ENCODE measurements at regions not wholly inside any gene's neighbourhood (a gene's known extent, or its start where the extent isn't known, plus 50 kb on each side); places are given as distances from the start of the nearest gene placed in this dataset.

DNA sequence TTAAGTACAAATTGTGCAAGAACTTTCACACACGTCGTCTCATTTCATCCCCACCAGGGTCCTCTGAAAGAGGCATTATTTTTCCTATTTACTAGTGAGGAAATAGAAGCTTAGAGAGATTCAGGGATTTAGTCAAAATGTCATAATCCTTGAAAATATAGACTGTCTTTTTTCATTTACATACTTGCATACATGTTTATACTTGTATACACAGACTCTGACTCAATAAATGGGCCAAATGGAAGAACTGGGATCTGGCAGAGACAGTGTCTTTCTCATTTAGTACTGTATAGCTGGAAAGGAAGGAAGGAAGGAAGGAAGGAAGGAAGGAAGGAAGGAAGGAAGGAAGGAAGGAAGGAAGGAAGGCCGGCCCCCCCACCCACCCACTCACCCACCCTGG lies 357.7 kb upstream of the SOX5 start:
- TF ChIP-seq, protein P1, sequence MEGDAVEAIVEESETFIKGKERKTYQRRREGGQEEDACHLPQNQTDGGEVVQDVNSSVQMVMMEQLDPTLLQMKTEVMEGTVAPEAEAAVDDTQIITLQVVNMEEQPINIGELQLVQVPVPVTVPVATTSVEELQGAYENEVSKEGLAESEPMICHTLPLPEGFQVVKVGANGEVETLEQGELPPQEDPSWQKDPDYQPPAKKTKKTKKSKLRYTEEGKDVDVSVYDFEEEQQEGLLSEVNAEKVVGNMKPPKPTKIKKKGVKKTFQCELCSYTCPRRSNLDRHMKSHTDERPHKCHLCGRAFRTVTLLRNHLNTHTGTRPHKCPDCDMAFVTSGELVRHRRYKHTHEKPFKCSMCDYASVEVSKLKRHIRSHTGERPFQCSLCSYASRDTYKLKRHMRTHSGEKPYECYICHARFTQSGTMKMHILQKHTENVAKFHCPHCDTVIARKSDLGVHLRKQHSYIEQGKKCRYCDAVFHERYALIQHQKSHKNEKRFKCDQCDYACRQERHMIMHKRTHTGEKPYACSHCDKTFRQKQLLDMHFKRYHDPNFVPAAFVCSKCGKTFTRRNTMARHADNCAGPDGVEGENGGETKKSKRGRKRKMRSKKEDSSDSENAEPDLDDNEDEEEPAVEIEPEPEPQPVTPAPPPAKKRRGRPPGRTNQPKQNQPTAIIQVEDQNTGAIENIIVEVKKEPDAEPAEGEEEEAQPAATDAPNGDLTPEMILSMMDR (IDR thresholded peaks at IDR 0.05; ENCODE audit: insufficient read depth, low read length, poor library complexity, severe bottlenecking) = no peak
- no peak for TF ChIP-seq EZH2phosphoT487 (conservative IDR thresholded peaks at IDR 0.05; ENCODE audit: low read length)
